GM12878 (cell line): ENCODE measurements at regions not wholly inside any gene's neighbourhood (a gene's known extent, or its start where the extent isn't known, plus 50 kb on each side); places are given as distances from the start of the nearest gene placed in this dataset.

Source experiments
- ATAC-seq: fragments of 200-7000 bp; cut with Tn5 transposase; 3 replicates; pipeline ENCODE4 v1.9.1; 2020; ENCODE audit warnings: mild to moderate bottlenecking, moderate library complexity
- BruUV-seq: library from RNA; stranded (reverse); fragments of 400-500 nt; replicated peaks from 2 replicates; lab custom pipeline; 2021; lab: Mats Ljungman, UMichigan
- CTCF ChIA-PET: fragments of 300-600 bp; sonication (Branson Sonifier 250); formaldehyde crosslinking; extraction: SDS; loops from one replicate; lab custom pipeline; 2021; ENCODE audit warnings: inconsistent platforms; lab: Yijun Ruan, JAX
- POLR2A ChIA-PET: fragments of 350-600 bp; formaldehyde crosslinking; extraction: SDS; loops from one replicate; lab custom pipeline; 2021; ENCODE audit warnings: inconsistent platforms; lab: Charles Lee
- RAD21 ChIA-PET: fragments of 300-600 bp; sonication (Branson Sonifier 250); formaldehyde crosslinking; loops from one replicate; lab custom pipeline; 2023; ENCODE audit warnings: antibody characterized with exemption; ENCODE audit not compliant: unreplicated experiment; lab: Charles Lee
- SMC1A ChIA-PET: fragments of 300-600 bp; sonication (Branson Sonifier 250); formaldehyde crosslinking; loops from one replicate; lab custom pipeline; 2023; ENCODE audit not compliant: unreplicated experiment, uncharacterized antibody; lab: Charles Lee
- DNase-seq: peaks from one replicate; pipeline ENCODE4 v3.0.0-alpha.2; 2011; ENCODE audit warnings: low read depth, low spot score
- FAIRE-seq: peaks from 3 replicates; lab custom pipeline; 2011; peaks lifted over from hg19 to GRCh38; lab: Jason Lieb, UNC
- H2AFZ ChIP-seq: 2 replicates; pipeline ENCODE4 v1.6.0; 2011; ENCODE audit warnings: low read depth, low read length, control low read depth; ENCODE audit not compliant: control insufficient read depth
- H3K27ac ChIP-seq: 2 replicates; pipeline ENCODE4 v1.5.1; 2011; ENCODE audit warnings: control low read depth; ENCODE audit not compliant: control insufficient read depth, insufficient read depth
- H3K27me3 ChIP-seq, 2 experiments: replicated peaks in 1 of 2; 2 replicates each; pipeline versions ENCODE4 v1.6.0 to v1.6.1; 2011; ENCODE audit warnings: low read length in 1 of 2; ENCODE audit not compliant: control insufficient read depth in 2 of 2, insufficient read depth in 2 of 2
- H3K36me3 ChIP-seq, 2 experiments: 2 replicates each; pipeline ENCODE4 v1.5.1; 2011; ENCODE audit warnings: low read length in 1 of 2; ENCODE audit not compliant: control insufficient read depth in 2 of 2, insufficient read depth in 2 of 2
- H3K4me1 ChIP-seq: 2 replicates; pipeline ENCODE4 v1.6.1; 2011; ENCODE audit warnings: mild to moderate bottlenecking, low read length, moderate library complexity, mixed read lengths; ENCODE audit not compliant: control insufficient read depth, insufficient read depth
- H3K4me2 ChIP-seq: 2 replicates; pipeline ENCODE4 v1.6.0; 2011; ENCODE audit warnings: control low read depth; ENCODE audit not compliant: control insufficient read depth, insufficient read depth
- H3K4me3 ChIP-seq: fragments of 200-600 bp; sonication (generic); 2 replicates; pipeline ENCODE4 v1.5.1; 2016
- H3K79me2 ChIP-seq: 2 replicates; pipeline ENCODE4 v1.6.0; 2011; ENCODE audit warnings: low read length; ENCODE audit not compliant: control insufficient read depth, insufficient read depth
- H3K9ac ChIP-seq: 2 replicates; pipeline ENCODE4 v1.8.0; 2011; ENCODE audit warnings: low read length, control low read depth, mixed read lengths; ENCODE audit not compliant: control insufficient read depth, insufficient read depth
- H3K9me3 ChIP-seq: replicated peaks from 3 replicates; pipeline ENCODE4 v1.5.1; 2011; ENCODE audit warnings: mild to moderate bottlenecking, low read length; ENCODE audit not compliant: control insufficient read depth, insufficient read depth
- H4K20me1 ChIP-seq: 2 replicates; pipeline ENCODE4 v1.6.0; 2011; ENCODE audit not compliant: control insufficient read depth, insufficient read depth
- BHLHE40 ChIP-seq, 2 experiments: fragments of 450-650 bp in 1 of 2; IDR thresholded peaks; 2 replicates each; pipeline ENCODE4 v1.6.1; 2011 to 2017; ENCODE audit warnings: low read depth in 2 of 2, borderline replicate concordance in 1 of 2, improper control_type of control experiment in 1 of 2, low read length in 1 of 2, mild to moderate bottlenecking in 1 of 2
- BMI1 ChIP-seq: fragments of 450-650 bp; IDR thresholded peaks from 2 replicates; pipeline ENCODE4 v1.6.1; 2016; ENCODE audit warnings: mild to moderate bottlenecking, moderate library complexity, borderline replicate concordance
- SMAD1 ChIP-seq: fragments of 450-650 bp; IDR thresholded peaks from 2 replicates; pipeline ENCODE4 v1.6.1; 2018; ENCODE audit warnings: mild to moderate bottlenecking, low read depth; ENCODE audit not compliant: partially characterized antibody
- WGBS: methylation state at CpG from one replicate; pipeline ENCODE4 v1.1.6; 2016; ENCODE audit warnings: low lambda C conversion rate; ENCODE audit not compliant: insufficient replicate concordance, insufficient coverage; ENCODE audit errors: missing lambda C conversion rate; 5-methylcytosine and 5-hydroxymethylcytosine counted together
- in situ Hi-C: fragments of 300-500 bp; cut with MboI; formaldehyde crosslinking; loops from 9 replicates; pipeline ENCODE4 v1.14.3; 2018; ENCODE audit warnings: mixed read lengths
- intact Hi-C: fragments of 100-400 bp; cut with micrococcal nuclease; formaldehyde crosslinking; loops from one replicate; pipeline ENCODE4 v1.14.2; 2022; ENCODE audit not compliant: unreplicated experiment
- TF ChIP-seq, protein P1 (sequence below): IDR thresholded peaks from 2 replicates; pipeline ENCODE4 v1.6.1; 2011; ENCODE audit warnings: borderline replicate concordance, low read depth, mild to moderate bottlenecking, moderate library complexity, mixed read lengths, low read length; ENCODE audit not compliant: insufficient read depth; ENCODE audit errors: extremely low read length

DNA sequence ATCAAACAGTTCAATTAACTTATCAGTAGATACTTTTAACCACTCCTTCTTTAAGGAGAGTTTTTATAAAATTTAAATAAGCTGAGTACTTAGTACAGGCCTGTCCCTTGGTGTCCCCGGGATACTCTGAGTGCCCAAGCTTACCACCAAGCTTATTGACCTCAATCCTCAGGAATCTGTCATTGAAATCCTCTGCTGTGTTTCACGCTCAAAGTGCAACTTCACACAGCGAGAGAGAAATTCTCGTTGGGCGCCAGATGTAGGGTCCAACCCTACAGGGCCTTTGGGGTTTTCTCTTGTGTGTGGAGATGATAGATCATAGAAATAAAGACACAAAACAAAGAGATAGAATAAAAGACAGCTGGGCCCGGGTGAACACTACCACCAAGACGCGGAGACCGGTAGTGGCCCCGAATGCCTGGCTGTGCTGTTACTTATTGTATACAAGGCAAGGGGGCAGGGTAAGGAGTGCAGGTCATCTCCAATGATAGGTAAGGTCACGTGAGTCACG lies 65.3 kb upstream of the ARL4D start:
- no peaks in the 10 kb centered on the region for H3K27me3 ChIP-seq
- no peak overlapping the region for H3K27ac ChIP-seq
- SMC1A ChIA-PET, result interaction anchor here (1.4 to 1.8 kb wide), 2 partner anchors 162 to 309 kb away, joined by 5 to 8 read pairs; no protein-coding TSS in a partner anchor
- in situ Hi-C loops, result no loop called here
- FAIRE-seq, result no peak
- H3K9me3 ChIP-seq, result no peaks in the 10 kb centered on the region
- intact Hi-C loops, result loop anchor here (5.0 kb wide), 1 partner anchor 311 kb away; the partner anchor contains the start of gene VAT1
- no peak overlapping the region; the same call in 1 of the 2 replicates for H3K9ac ChIP-seq
- CTCF ChIA-PET, result interaction anchor here (0.7 to 2.9 kb wide), 9 partner anchors 18 to 1073 kb away, joined by 3 to 16 read pairs (median 8); partner anchors contain the start of genes DHX8 and IFI35
- H3K4me3 ChIP-seq, result no peak overlapping the region
- H3K79me2 ChIP-seq, result no peaks in the 10 kb centered on the region
- no TSS peak for BruUV-seq
- TF ChIP-seq BHLHE40 (IDR thresholded peaks at IDR 0.05; ENCODE audit: borderline replicate concordance in 1 of 2, low read depth in 2 of 2, low read length in 1 of 2) (peak; percentile 14 to 81; a peak in 2 of 4 replicates), BMI1 (no peak)
- TF ChIP-seq, protein P1, sequence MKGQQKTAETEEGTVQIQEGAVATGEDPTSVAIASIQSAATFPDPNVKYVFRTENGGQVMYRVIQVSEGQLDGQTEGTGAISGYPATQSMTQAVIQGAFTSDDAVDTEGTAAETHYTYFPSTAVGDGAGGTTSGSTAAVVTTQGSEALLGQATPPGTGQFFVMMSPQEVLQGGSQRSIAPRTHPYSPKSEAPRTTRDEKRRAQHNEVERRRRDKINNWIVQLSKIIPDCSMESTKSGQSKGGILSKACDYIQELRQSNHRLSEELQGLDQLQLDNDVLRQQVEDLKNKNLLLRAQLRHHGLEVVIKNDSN, result peak; percentile 27
- TF ChIP-seq, all 136 proteins: peak for 2
- WGBS, result 76% methylated on average over 12 of the region's 12 CpGs
- POLR2A ChIA-PET, result interaction anchor here (1.2 to 2.1 kb wide), 2 partner anchors 150 to 208 kb away, joined by 4 to 7 read pairs; partner anchors contain the start of genes BRCA1 and DHX8
- no peaks in the 10 kb centered on the region for H3K36me3 ChIP-seq
- no peak for DNase-seq
- no peak overlapping the region; the same call in 1 of the 2 replicates for H2AFZ ChIP-seq
- no peaks in the 10 kb centered on the region for H4K20me1 ChIP-seq
- RAD21 ChIA-PET, result interaction anchor here (1.3 to 2.3 kb wide), 3 partner anchors 28 to 309 kb away, joined by 4 to 8 read pairs (median 6); partner anchors contain the start of gene RND2
- peaks cover 15% of the 10 kb centered on the region for H3K4me1 ChIP-seq
- no peak overlapping the region; the same call in 1 of the 2 replicates for H3K4me2 ChIP-seq
- ATAC-seq, result no peak

DNA sequence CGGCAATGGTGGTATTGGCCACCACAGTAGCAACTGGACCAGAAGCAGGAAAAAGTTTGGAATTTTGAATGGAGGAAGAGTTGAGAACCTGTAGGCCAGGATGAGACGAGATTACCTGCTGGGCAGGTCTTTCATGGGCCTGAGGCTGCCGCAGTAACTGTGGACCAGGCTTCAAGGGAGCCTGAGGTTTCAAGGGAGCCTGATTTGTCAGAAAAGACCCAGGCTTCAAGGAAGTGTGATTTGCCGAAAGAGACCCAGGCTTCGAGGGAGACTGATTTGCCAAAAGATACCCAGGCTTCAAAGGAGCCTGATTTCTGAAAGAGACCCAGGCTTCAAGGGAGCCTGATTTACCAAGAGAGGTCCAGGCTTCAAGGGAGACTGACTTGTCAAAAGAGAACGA lies 66.6 kb upstream of the ARL4D start:
- H3K4me3 ChIP-seq, result no peak overlapping the region
- CTCF ChIA-PET, result interaction anchor here (0.6 to 1.4 kb wide), 3 partner anchors 29 to 325 kb away, joined by 3 read pairs; no protein-coding TSS in a partner anchor
- no peak overlapping the region for H3K9ac ChIP-seq
- H3K27ac ChIP-seq, result no peak overlapping the region
- WGBS, result 47% methylated on average over 6 of the region's 6 CpGs
- BruUV-seq, result no TSS peak
- POLR2A ChIA-PET, result interaction anchor here (2.1 kb wide), 1 partner anchor 151 kb away, joined by 4 read pairs; the partner anchor contains the start of gene DHX8
- SMC1A ChIA-PET, result no interaction called here
- H4K20me1 ChIP-seq, result no peaks in the 10 kb centered on the region
- no peaks in the 10 kb centered on the region for H3K9me3 ChIP-seq
- H3K36me3 ChIP-seq, result no peaks in the 10 kb centered on the region
- FAIRE-seq (no peak), DNase-seq (no peak), ATAC-seq (no peak)
- no peaks in the 10 kb centered on the region for H3K27me3 ChIP-seq
- no peaks in the 10 kb centered on the region for H3K79me2 ChIP-seq
- H3K4me2 ChIP-seq, result no peak overlapping the region
- intact Hi-C loops, result loop anchor here (5.0 kb wide), 1 partner anchor 310 kb away; the partner anchor contains the start of gene VAT1
- no peak for TF ChIP-seq SMAD1
- no peak overlapping the region for H2AFZ ChIP-seq
- in situ Hi-C loops, result no loop called here
- RAD21 ChIA-PET, result no interaction called here
- peaks cover 15% of the 10 kb centered on the region for H3K4me1 ChIP-seq
